Kidney (tissue), 13 donors: ENCODE measurements at regions not wholly inside any gene's neighbourhood (a gene's known extent, or its start where the extent isn't known, plus 50 kb on each side); places are given as distances from the start of the nearest gene placed in this dataset.

Source experiments
- DNase-seq, 5 donors: peaks; one replicate each; pipeline ENCODE4 v3.0.0-alpha.2; 2013 to 2020
- FAIRE-seq: peaks from 2 replicates; lab custom pipeline; 2012; peaks lifted over from hg19 to GRCh38; lab: Jason Lieb, UNC
- H3K27ac ChIP-seq, 2 donors: one replicate each; pipeline ENCODE4 v1.7.0; 2013; ENCODE audit warnings: low read depth in 2 of 2, low read length in 2 of 2, inconsistent platforms in 1 of 2
- H3K27me3 ChIP-seq: one replicate; pipeline ENCODE4 v1.7.1; 2013; ENCODE audit warnings: low read length, inconsistent platforms; ENCODE audit not compliant: control insufficient read depth, insufficient read depth
- H3K36me3 ChIP-seq, 3 donors: one replicate each; pipeline versions ENCODE4 v1.7.0 to v1.7.1; 2013; ENCODE audit warnings: low read length in 3 of 3, control low read depth in 1 of 3, inconsistent platforms in 1 of 3; ENCODE audit not compliant: insufficient read depth in 3 of 3, control insufficient read depth in 2 of 3
- H3K4me1 ChIP-seq, 3 donors: one replicate each; pipeline versions ENCODE4 v1.7.0 to v1.7.1; 2013; ENCODE audit warnings: low read length in 3 of 3, inconsistent platforms in 1 of 3, low read depth in 1 of 3; ENCODE audit not compliant: control insufficient read depth in 2 of 3, insufficient read depth in 2 of 3
- H3K4me3 ChIP-seq, 3 donors: one replicate each; pipeline versions ENCODE4 v1.7.0 to v1.8.1; 2013; ENCODE audit warnings: low read length in 3 of 3, control low read depth in 1 of 3, inconsistent platforms in 1 of 3
- H3K9ac ChIP-seq, 3 donors: one replicate each; pipeline versions ENCODE4 v1.7.0 to v1.7.1; 2013; ENCODE audit warnings: low read length in 3 of 3, control low read depth in 1 of 3, inconsistent platforms in 1 of 3
- H3K9me3 ChIP-seq, 3 donors: one replicate each; pipeline versions ENCODE4 v1.7.0 to v1.7.1; 2013; ENCODE audit warnings: low read length in 3 of 3, control low read depth in 1 of 3, inconsistent platforms in 1 of 3; ENCODE audit not compliant: control insufficient read depth in 2 of 3, insufficient read depth in 1 of 3
- CTCF ChIP-seq: IDR thresholded peaks from 3 replicates; pipeline ENCODE4 v1.5.1; 2012; ENCODE audit warnings: mild to moderate bottlenecking, moderate library complexity, borderline replicate concordance; ENCODE audit not compliant: insufficient read depth; ENCODE audit errors: extremely low read depth
- intact Hi-C: fragments of 100-400 bp; cut with DNase I; formaldehyde crosslinking; loops from one replicate; pipeline ENCODE4 v1.11.1; 2022
- donor health status: control.
- donor health status: control.
- donor health status: control.
- donor health status: control.
- donor health status: control.
- donor health status: DM: yes; HTN: yes; CAD: no.
- donor health status: Normal renal cell carcinoma (clear cell type).

- FAIRE-seq, result no peak
- intact Hi-C loops, result no loop called here
- no peak for TF ChIP-seq CTCF
- H3K9ac ChIP-seq, result no peak overlapping the region
- no peak overlapping the region for H3K4me3 ChIP-seq
- no peaks in the 10 kb centered on the region for H3K36me3 ChIP-seq
- no peak for DNase-seq
- H3K27me3 ChIP-seq, result no peaks in the 10 kb centered on the region
- no peak overlapping the region for H3K27ac ChIP-seq
- H3K4me1 ChIP-seq, result no peaks in the 10 kb centered on the region
- no peaks in the 10 kb centered on the region for H3K9me3 ChIP-seq
Measured at GRCh38 chr14:80344208-80344607, 132.9 kb upstream of the DIO2 start.

- TF ChIP-seq CTCF, result no peak
- Histone ChIP-seq H3K9me3 (no peaks in the 10 kb centered on the region), H3K4me3 (no peak overlapping the region), H3K9ac (no peak overlapping the region), H3K36me3 (no peaks in the 10 kb centered on the region), H3K4me1 (no peaks in the 10 kb centered on the region), H3K27ac (no peak overlapping the region), H3K27me3 (no peaks in the 10 kb centered on the region)
- FAIRE-seq (no peak), DNase-seq (no peak)
- intact Hi-C loops, result no loop called here
Measured at GRCh38 chr14:80336608-80337106, 125.4 kb upstream of the DIO2 start.

DNA sequence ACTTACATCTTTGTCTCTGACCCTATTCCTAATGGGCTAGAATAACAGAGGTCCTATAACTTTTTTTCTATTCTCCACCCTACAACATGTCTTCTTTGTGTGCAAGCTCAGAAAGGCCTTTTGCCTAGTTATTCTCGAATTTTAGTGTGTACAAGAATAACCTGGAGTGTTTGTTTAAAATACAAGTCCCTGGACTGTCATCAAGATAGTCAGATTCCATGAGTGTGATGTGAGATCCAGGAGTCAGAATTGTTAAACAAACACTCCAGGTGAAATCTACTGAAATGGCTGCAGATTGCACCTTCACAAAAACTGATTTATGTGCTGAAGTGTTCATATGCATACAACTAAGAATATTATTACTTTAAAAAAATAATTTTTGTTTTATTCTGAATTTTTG, 114.4 kb upstream of the DIO2 start:
- no peak for TF ChIP-seq CTCF
- intact Hi-C loops, result no loop called here
- Histone ChIP-seq H3K9ac (no peak overlapping the region), H3K9me3 (no peaks in the 10 kb centered on the region), H3K36me3 (no peaks in the 10 kb centered on the region), H3K4me1 (no peaks in the 10 kb centered on the region), H3K27me3 (no peaks in the 10 kb centered on the region), H3K27ac (no peak overlapping the region), H3K4me3 (no peak overlapping the region)
- FAIRE-seq (no peak), DNase-seq (no peak)

GRCh38 chr14:80325112-80325511, 113.8 kb upstream of the DIO2 start:
- intact Hi-C loops, result no loop called here
- Histone ChIP-seq H3K36me3 (no peaks in the 10 kb centered on the region), H3K9ac (no peak overlapping the region), H3K4me1 (no peaks in the 10 kb centered on the region), H3K4me3 (no peak overlapping the region), H3K27me3 (no peaks in the 10 kb centered on the region), H3K9me3 (no peaks in the 10 kb centered on the region), H3K27ac (no peak overlapping the region)
- TF ChIP-seq CTCF, result no peak
- DNase-seq (no peak), FAIRE-seq (no peak)
